Stimulated activated memory B cell treated with anti-CD40 and anti-IgM and Interleukin-4, amounts not matched to agents 10 μg/mL and 1 μg/mL and 100 μg/mL, for 72 hours (primary cell): ENCODE measurements at regions not wholly inside any gene's neighbourhood (a gene's known extent, or its start where the extent isn't known, plus 50 kb on each side); places are given as distances from the start of the nearest gene placed in this dataset.

ENCODE experiments used
- ATAC-seq: fragments of 150-1000 bp; cut with Tn5 transposase; 2 replicates; pipeline ENCODE4 v1.10.0; 2021
- H3K27ac Mint-ChIP-seq: one replicate; pipeline ENCODE4 v1.8.0; 2022; ENCODE audit warnings: mild to moderate bottlenecking, mixed read lengths
- H3K27me3 Mint-ChIP-seq: one replicate; pipeline ENCODE4 v1.8.0; 2022; ENCODE audit warnings: mixed read lengths
- H3K36me3 Mint-ChIP-seq: one replicate; pipeline ENCODE4 v1.8.0; 2022; ENCODE audit warnings: mixed read lengths
- H3K4me1 Mint-ChIP-seq: one replicate; pipeline ENCODE4 v1.8.0; 2022; ENCODE audit warnings: mixed read lengths
- H3K4me3 Mint-ChIP-seq: one replicate; pipeline ENCODE4 v1.8.0; 2022; ENCODE audit warnings: mild to moderate bottlenecking, moderate library complexity, mixed read lengths
- H3K9me3 Mint-ChIP-seq: one replicate; pipeline ENCODE4 v1.8.0; 2022; ENCODE audit warnings: mixed read lengths

GRCh38 chr10:131478377-131478989 is 167.0 kb upstream of the TCERG1L start:
- H3K9me3 Mint-ChIP-seq, result peaks cover 7% of the 10 kb centered on the region
- no peaks in the 10 kb centered on the region for H3K4me1 Mint-ChIP-seq

GRCh38 chr10:131480066-131480465 is 168.5 kb upstream of the TCERG1L start:
- Mint-ChIP-seq H3K36me3 (no peaks in the 10 kb centered on the region), H3K27me3 (no peaks in the 10 kb centered on the region)

More at GRCh38 chr10:131478377-131478989, 167.0 kb upstream of the TCERG1L start:
- Mint-ChIP-seq H3K27me3 (no peaks in the 10 kb centered on the region), H3K27ac (no peak overlapping the region), H3K36me3 (no peaks in the 10 kb centered on the region), H3K4me3 (no peak overlapping the region)
- no peak for ATAC-seq

GRCh38 chr10:131480861-131481260 is 169.3 kb upstream of the TCERG1L start:
- Mint-ChIP-seq H3K4me1 (no peaks in the 10 kb centered on the region), H3K27ac (no peak overlapping the region), H3K9me3 (peaks cover 13% of the 10 kb centered on the region), H3K36me3 (no peaks in the 10 kb centered on the region), H3K4me3 (no peak overlapping the region), H3K27me3 (no peaks in the 10 kb centered on the region)
- no peak for ATAC-seq

More at GRCh38 chr10:131480066-131480465, 168.5 kb upstream of the TCERG1L start:
- H3K4me1 Mint-ChIP-seq, result no peaks in the 10 kb centered on the region
- no peak overlapping the region for H3K4me3 Mint-ChIP-seq
- H3K27ac Mint-ChIP-seq, result no peak overlapping the region
- H3K9me3 Mint-ChIP-seq, result peaks cover 13% of the 10 kb centered on the region
- ATAC-seq, result no peak

GRCh38 chr10:131485732-131486131 is 174.2 kb upstream of the TCERG1L start:
- H3K27ac Mint-ChIP-seq, result no peak overlapping the region
- ATAC-seq, result no peak
- no peaks in the 10 kb centered on the region for H3K4me1 Mint-ChIP-seq
- no peaks in the 10 kb centered on the region for H3K27me3 Mint-ChIP-seq
- H3K9me3 Mint-ChIP-seq, result peaks cover 16% of the 10 kb centered on the region
- H3K36me3 Mint-ChIP-seq, result no peaks in the 10 kb centered on the region
- H3K4me3 Mint-ChIP-seq, result no peak overlapping the region

- Mint-ChIP-seq H3K4me1 (no peaks in the 10 kb centered on the region), H3K36me3 (no peaks in the 10 kb centered on the region), H3K27ac (no peak overlapping the region), H3K9me3 (peaks cover 16% of the 10 kb centered on the region), H3K27me3 (no peaks in the 10 kb centered on the region), H3K4me3 (no peak overlapping the region)
- no peak for ATAC-seq
Measured at GRCh38 chr10:131487822-131488221, 176.3 kb upstream of the TCERG1L start.

- no peak overlapping the region for H3K27ac Mint-ChIP-seq
- no peak overlapping the region for H3K4me3 Mint-ChIP-seq
- H3K4me1 Mint-ChIP-seq, result no peaks in the 10 kb centered on the region
- H3K27me3 Mint-ChIP-seq, result no peaks in the 10 kb centered on the region
- H3K9me3 Mint-ChIP-seq, result peaks cover 8% of the 10 kb centered on the region
- ATAC-seq, result no peak
- no peaks in the 10 kb centered on the region for H3K36me3 Mint-ChIP-seq
Measured at GRCh38 chr10:131490991-131491594, 179.6 kb upstream of the TCERG1L start.

GRCh38 chr10:131492211-131492857 is 180.8 kb upstream of the TCERG1L start:
- Mint-ChIP-seq H3K9me3 (peaks cover 5% of the 10 kb centered on the region), H3K36me3 (no peaks in the 10 kb centered on the region), H3K4me1 (no peaks in the 10 kb centered on the region), H3K4me3 (no peak overlapping the region), H3K27me3 (no peaks in the 10 kb centered on the region), H3K27ac (no peak overlapping the region)
- no peak for ATAC-seq

- peaks cover 5% of the 10 kb centered on the region for H3K9me3 Mint-ChIP-seq
- no peaks in the 10 kb centered on the region for H3K27me3 Mint-ChIP-seq
- no peak for ATAC-seq
- H3K4me3 Mint-ChIP-seq, result no peak overlapping the region
- no peaks in the 10 kb centered on the region for H3K4me1 Mint-ChIP-seq
- H3K27ac Mint-ChIP-seq, result no peak overlapping the region
- H3K36me3 Mint-ChIP-seq, result no peaks in the 10 kb centered on the region
Measured at GRCh38 chr10:131493432-131493831, 181.9 kb upstream of the TCERG1L start.

GRCh38 chr10:131494451-131494850 is 182.9 kb upstream of the TCERG1L start:
- no peak for ATAC-seq
- Mint-ChIP-seq H3K4me1 (no peaks in the 10 kb centered on the region), H3K27ac (no peak overlapping the region), H3K36me3 (no peaks in the 10 kb centered on the region), H3K4me3 (no peak overlapping the region), H3K27me3 (no peaks in the 10 kb centered on the region), H3K9me3 (peaks cover 5% of the 10 kb centered on the region)

- no peaks in the 10 kb centered on the region for H3K27me3 Mint-ChIP-seq
- no peak overlapping the region for H3K27ac Mint-ChIP-seq
- no peak for ATAC-seq
- H3K9me3 Mint-ChIP-seq, result peaks cover 5% of the 10 kb centered on the region
- no peaks in the 10 kb centered on the region for H3K36me3 Mint-ChIP-seq
- H3K4me3 Mint-ChIP-seq, result no peak overlapping the region
- no peaks in the 10 kb centered on the region for H3K4me1 Mint-ChIP-seq
Measured at GRCh38 chr10:131495224-131495623, 183.7 kb upstream of the TCERG1L start.

- H3K27ac Mint-ChIP-seq, result no peak overlapping the region
- ATAC-seq, result no peak
- peaks cover 5% of the 10 kb centered on the region for H3K9me3 Mint-ChIP-seq
- H3K36me3 Mint-ChIP-seq, result no peaks in the 10 kb centered on the region
- no peak overlapping the region for H3K4me3 Mint-ChIP-seq
- H3K27me3 Mint-ChIP-seq, result no peaks in the 10 kb centered on the region
- no peaks in the 10 kb centered on the region for H3K4me1 Mint-ChIP-seq
Measured at GRCh38 chr10:131495892-131496291, 184.4 kb upstream of the TCERG1L start.

GRCh38 chr10:131496351-131497052 is 185.0 kb upstream of the TCERG1L start:
- Mint-ChIP-seq H3K36me3 (no peaks in the 10 kb centered on the region), H3K27me3 (no peaks in the 10 kb centered on the region), H3K4me3 (no peak overlapping the region), H3K4me1 (no peaks in the 10 kb centered on the region), H3K27ac (no peak overlapping the region), H3K9me3 (peaks cover 7% of the 10 kb centered on the region)
- ATAC-seq, result no peak

- Mint-ChIP-seq H3K4me1 (no peaks in the 10 kb centered on the region), H3K36me3 (no peaks in the 10 kb centered on the region), H3K4me3 (no peak overlapping the region), H3K27me3 (no peaks in the 10 kb centered on the region), H3K27ac (no peak overlapping the region), H3K9me3 (peaks cover 22% of the 10 kb centered on the region)
- ATAC-seq, result no peak
Measured at GRCh38 chr10:131499566-131499965, 188.0 kb upstream of the TCERG1L start.

- no peaks in the 10 kb centered on the region for H3K4me1 Mint-ChIP-seq
- H3K9me3 Mint-ChIP-seq, result peaks cover 17% of the 10 kb centered on the region
- H3K27me3 Mint-ChIP-seq, result no peaks in the 10 kb centered on the region
- no peak for ATAC-seq
- no peaks in the 10 kb centered on the region for H3K36me3 Mint-ChIP-seq
- no peak overlapping the region for H3K27ac Mint-ChIP-seq
- no peak overlapping the region for H3K4me3 Mint-ChIP-seq
Measured at GRCh38 chr10:131500181-131500580, 188.7 kb upstream of the TCERG1L start.

GRCh38 chr10:131500892-131501291 is 189.4 kb upstream of the TCERG1L start:
- H3K36me3 Mint-ChIP-seq, result no peaks in the 10 kb centered on the region
- H3K9me3 Mint-ChIP-seq, result peaks cover 17% of the 10 kb centered on the region

More at GRCh38 chr10:131500892-131501291, 189.4 kb upstream of the TCERG1L start:
- Mint-ChIP-seq H3K27me3 (no peaks in the 10 kb centered on the region), H3K4me3 (no peak overlapping the region), H3K4me1 (no peaks in the 10 kb centered on the region), H3K27ac (no peak overlapping the region)
- ATAC-seq, result no peak
